ENCODE measurements at regions not wholly inside any gene's neighbourhood (a gene's known extent, or its start where the extent isn't known, plus 50 kb on each side); places are given as distances from the start of the nearest gene placed in this dataset.

DNA sequence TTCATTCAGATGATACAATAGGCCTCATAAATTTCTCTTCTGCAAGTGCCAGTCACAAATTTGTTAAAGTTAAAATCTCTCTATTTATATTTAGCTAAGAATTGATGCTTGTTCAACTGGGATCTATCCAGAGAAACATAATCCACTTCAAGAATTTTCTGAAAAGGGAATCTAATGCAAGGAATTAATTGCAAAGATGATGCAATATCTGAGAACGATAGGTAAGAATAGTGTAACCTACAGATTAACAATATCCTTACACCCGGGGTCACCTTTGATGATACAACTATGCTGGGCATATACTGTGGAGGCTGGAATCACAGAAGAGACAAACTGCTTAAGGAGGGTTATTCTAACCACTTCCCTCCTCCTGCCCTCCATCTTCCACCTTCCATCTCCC is 295.1 kb downstream of the FOXG1 start:
- TF ChIP-seq, protein P1, sequence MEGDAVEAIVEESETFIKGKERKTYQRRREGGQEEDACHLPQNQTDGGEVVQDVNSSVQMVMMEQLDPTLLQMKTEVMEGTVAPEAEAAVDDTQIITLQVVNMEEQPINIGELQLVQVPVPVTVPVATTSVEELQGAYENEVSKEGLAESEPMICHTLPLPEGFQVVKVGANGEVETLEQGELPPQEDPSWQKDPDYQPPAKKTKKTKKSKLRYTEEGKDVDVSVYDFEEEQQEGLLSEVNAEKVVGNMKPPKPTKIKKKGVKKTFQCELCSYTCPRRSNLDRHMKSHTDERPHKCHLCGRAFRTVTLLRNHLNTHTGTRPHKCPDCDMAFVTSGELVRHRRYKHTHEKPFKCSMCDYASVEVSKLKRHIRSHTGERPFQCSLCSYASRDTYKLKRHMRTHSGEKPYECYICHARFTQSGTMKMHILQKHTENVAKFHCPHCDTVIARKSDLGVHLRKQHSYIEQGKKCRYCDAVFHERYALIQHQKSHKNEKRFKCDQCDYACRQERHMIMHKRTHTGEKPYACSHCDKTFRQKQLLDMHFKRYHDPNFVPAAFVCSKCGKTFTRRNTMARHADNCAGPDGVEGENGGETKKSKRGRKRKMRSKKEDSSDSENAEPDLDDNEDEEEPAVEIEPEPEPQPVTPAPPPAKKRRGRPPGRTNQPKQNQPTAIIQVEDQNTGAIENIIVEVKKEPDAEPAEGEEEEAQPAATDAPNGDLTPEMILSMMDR (IDR thresholded peaks at IDR 0.05; ENCODE audit: borderline replicate concordance): no peak
- DNase-seq: no peak
- H3K27me3 ChIP-seq (ENCODE audit: low read depth): no peaks in the 10 kb centered on the region
- H3K4me3 ChIP-seq: no peak overlapping the region
- no peak overlapping the region for H3K27ac ChIP-seq (replicated peaks)
- no peaks in the 10 kb centered on the region for H3K36me3 ChIP-seq
- H3K4me1 ChIP-seq: no peaks in the 10 kb centered on the region
- intact Hi-C loops (cut with micrococcal nuclease): no loop called here
- peaks cover 12% of the 10 kb centered on the region for H3K9me3 ChIP-seq (replicated peaks)

DNA sequence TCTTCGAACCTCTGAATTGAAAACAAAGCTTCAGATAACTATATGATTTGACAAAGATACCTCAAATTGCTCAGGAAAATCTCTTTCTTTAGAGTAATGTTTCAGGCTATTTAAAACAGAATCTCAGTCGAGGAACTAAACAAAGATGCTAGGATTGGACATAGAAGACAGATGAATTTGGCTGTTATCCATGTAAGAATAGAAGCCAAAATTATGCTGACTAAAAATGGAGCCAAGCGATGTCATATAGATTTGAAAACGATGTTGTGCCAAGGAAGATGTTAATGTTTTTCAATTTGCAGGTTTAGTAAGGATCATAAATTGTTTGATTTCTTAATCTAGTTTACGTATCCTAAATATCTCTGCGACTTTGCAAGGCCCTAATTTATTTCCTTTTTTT is 295.9 kb downstream of the FOXG1 start:
- H3K4me3 ChIP-seq: no peak overlapping the region
- DNase-seq: no peak
- H3K9me3 ChIP-seq (replicated peaks): peaks cover 15% of the 10 kb centered on the region
- no peaks in the 10 kb centered on the region for H3K27me3 ChIP-seq (ENCODE audit: low read depth)
- intact Hi-C loops (cut with micrococcal nuclease): no loop called here
- no peak overlapping the region for H3K27ac ChIP-seq (replicated peaks)
- TF ChIP-seq, protein P1 (IDR thresholded peaks at IDR 0.05; ENCODE audit: borderline replicate concordance): no peak
- H3K4me1 ChIP-seq: no peaks in the 10 kb centered on the region
- H3K36me3 ChIP-seq: no peaks in the 10 kb centered on the region

DNA sequence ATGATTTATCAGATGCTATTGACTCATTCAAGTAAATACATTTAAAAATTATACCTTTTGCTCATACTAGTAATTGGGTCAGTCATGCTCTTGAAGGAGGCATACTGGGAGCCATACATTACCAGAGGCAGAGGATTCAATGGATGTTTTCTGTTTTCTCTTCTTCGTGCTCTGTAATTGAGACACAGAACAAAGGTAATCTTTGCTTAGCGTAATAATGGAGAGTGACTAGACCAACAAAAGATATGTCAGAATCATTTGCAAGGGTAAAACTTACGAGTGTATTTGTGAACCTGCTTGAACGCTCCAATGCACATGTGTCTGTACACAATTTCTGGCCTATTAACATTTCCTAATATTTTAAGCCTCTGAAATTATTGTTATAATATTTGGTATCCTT is 296.4 kb downstream of the FOXG1 start:
- no peak for DNase-seq
- Histone ChIP-seq H3K27me3 (ENCODE audit: low read depth) (no peaks in the 10 kb centered on the region), H3K4me1 (no peaks in the 10 kb centered on the region), H3K36me3 (no peaks in the 10 kb centered on the region), H3K27ac (replicated peaks) (no peak overlapping the region), H3K9me3 (replicated peaks) (peaks cover 15% of the 10 kb centered on the region), H3K4me3 (no peak overlapping the region)
- intact Hi-C loops (cut with micrococcal nuclease): no loop called here
- TF ChIP-seq, protein P1 (IDR thresholded peaks at IDR 0.05; ENCODE audit: borderline replicate concordance): no peak

DNA sequence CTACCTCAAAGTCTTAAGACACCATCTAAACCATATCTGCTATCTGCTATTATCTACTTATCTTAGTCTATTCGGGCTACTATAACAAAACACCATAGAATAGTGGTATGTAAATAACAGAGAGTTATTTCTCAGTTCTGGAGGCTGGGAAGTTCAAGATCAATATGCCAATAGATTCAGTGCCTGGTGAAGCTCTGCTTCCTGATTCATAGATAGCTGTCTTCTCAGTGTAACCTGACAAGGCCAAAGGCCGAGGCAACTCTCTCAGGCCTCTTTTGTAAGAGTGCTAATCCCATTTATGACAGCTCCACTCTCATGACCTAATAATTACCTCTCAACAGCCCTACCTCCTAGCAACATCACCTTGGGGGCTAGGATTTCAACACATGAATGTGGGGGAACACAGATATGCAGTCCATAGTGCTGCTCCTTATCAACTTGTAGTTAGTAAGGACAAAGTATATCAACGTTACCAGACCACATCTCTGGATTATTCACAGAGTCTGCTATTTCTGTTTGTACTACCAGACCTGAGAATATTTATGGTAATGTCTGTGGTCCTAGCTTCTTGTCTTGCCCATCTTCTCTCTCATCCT is 297.8 kb downstream of the FOXG1 start:
- Histone ChIP-seq H3K4me1 (no peaks in the 10 kb centered on the region), H3K9me3 (replicated peaks) (peaks cover 15% of the 10 kb centered on the region)
- intact Hi-C loops (cut with micrococcal nuclease): no loop called here

DNA sequence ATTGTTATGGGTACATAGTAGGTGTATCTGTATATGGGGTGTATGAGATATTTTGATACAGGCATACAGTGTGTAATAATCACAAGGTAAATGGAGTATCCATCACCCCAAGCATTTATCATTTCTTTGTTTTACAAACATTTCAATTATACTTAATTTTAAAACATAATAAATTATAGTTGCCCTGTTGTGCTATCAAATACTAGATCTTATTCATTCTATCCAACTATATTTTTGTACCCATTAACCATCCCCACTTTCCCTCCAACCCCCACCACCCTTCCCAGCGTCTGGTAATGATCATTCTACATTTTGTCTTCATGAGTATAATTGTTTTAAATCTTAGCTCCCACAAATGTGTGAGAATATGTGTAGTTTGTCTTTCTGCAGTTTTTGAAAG is 302.6 kb downstream of the FOXG1 start:
- TF ChIP-seq, protein P1 (IDR thresholded peaks at IDR 0.05; ENCODE audit: borderline replicate concordance): no peak
- Histone ChIP-seq H3K27me3 (ENCODE audit: low read depth) (no peaks in the 10 kb centered on the region), H3K27ac (replicated peaks) (no peak overlapping the region), H3K4me3 (no peak overlapping the region), H3K36me3 (no peaks in the 10 kb centered on the region), H3K4me1 (no peaks in the 10 kb centered on the region), H3K9me3 (replicated peaks) (peaks cover 16% of the 10 kb centered on the region)
- intact Hi-C loops (cut with micrococcal nuclease): no loop called here
- no peak for DNase-seq

More for the DNA sequence above, 297.8 kb downstream of the FOXG1 start:
- no peak for DNase-seq
- TF ChIP-seq, protein P1 (IDR thresholded peaks at IDR 0.05; ENCODE audit: borderline replicate concordance): no peak
- H3K27me3 ChIP-seq (ENCODE audit: low read depth): no peaks in the 10 kb centered on the region
- H3K27ac ChIP-seq (replicated peaks): no peak overlapping the region
- no peak overlapping the region for H3K4me3 ChIP-seq
- H3K36me3 ChIP-seq: no peaks in the 10 kb centered on the region
